ENCODE measurements at regions not wholly inside any gene's neighbourhood (a gene's known extent, or its start where the extent isn't known, plus 50 kb on each side); places are given as distances from the start of the nearest gene placed in this dataset.

GRCh38 chr5:126046846-126047571 lies 376.2 kb upstream of the GRAMD2B start:
- intact Hi-C loops (cut with micrococcal nuclease; ENCODE audit: unreplicated experiment) = no loop called here
- no peaks in the 10 kb centered on the region for H3K4me1 Mint-ChIP-seq (ENCODE audit: low read depth, unreplicated experiment)
- no peak overlapping the region for H3K4me3 ChIP-seq (ENCODE audit: low read depth, low read length)
- ChIA-PET POLR2A (no interaction called here), CTCF (no interaction called here)
- H3K4me3 Mint-ChIP-seq (ENCODE audit: unreplicated experiment) = no peak overlapping the region
- no peaks in the 10 kb centered on the region for H3K36me3 Mint-ChIP-seq (ENCODE audit: insufficient read depth, unreplicated experiment)
- no peak overlapping the region for H3K27ac Mint-ChIP-seq (ENCODE audit: unreplicated experiment)
- H3K4me1 ChIP-seq = no peaks in the 10 kb centered on the region
- TF ChIP-seq CTCF (IDR thresholded peaks at IDR 0.05; ENCODE audit: insufficient read depth in 1 of 2, low read depth in 1 of 2, low read length in 1 of 2, severe bottlenecking in 1 of 2, unreplicated experiment in 1 of 2) = no peak
- H3K36me3 ChIP-seq (ENCODE audit: control insufficient read depth, insufficient read depth, low read length) = no peaks in the 10 kb centered on the region
- no peaks in the 10 kb centered on the region for H3K9me3 Mint-ChIP-seq (ENCODE audit: unreplicated experiment)
- no peaks in the 10 kb centered on the region for H3K27me3 ChIP-seq (replicated peaks; ENCODE audit: control insufficient read depth, insufficient read depth, low read length)
- peaks cover 8% of the 10 kb centered on the region for H3K27me3 Mint-ChIP-seq (ENCODE audit: insufficient read depth, unreplicated experiment)
- DNase-seq = no peak
- H3K9me3 ChIP-seq = no peaks in the 10 kb centered on the region
- BruUV-seq (replicated peaks) = no TSS peak

- no peaks in the 10 kb centered on the region for H3K36me3 ChIP-seq (ENCODE audit: control insufficient read depth, insufficient read depth, low read length)
- no peaks in the 10 kb centered on the region for H3K9me3 Mint-ChIP-seq (ENCODE audit: unreplicated experiment)
- TF ChIP-seq CTCF (IDR thresholded peaks at IDR 0.05; ENCODE audit: insufficient read depth in 1 of 2, low read depth in 1 of 2, low read length in 1 of 2, severe bottlenecking in 1 of 2, unreplicated experiment in 1 of 2) = no peak
- no peaks in the 10 kb centered on the region for H3K4me1 Mint-ChIP-seq (ENCODE audit: low read depth, unreplicated experiment)
- no peak overlapping the region for H3K27ac Mint-ChIP-seq (ENCODE audit: unreplicated experiment)
- no peaks in the 10 kb centered on the region for H3K4me1 ChIP-seq
- no peak for DNase-seq
- H3K4me3 ChIP-seq (ENCODE audit: low read depth, low read length) = no peak overlapping the region
- ChIA-PET CTCF (no interaction called here), POLR2A (no interaction called here)
- H3K27me3 Mint-ChIP-seq (ENCODE audit: insufficient read depth, unreplicated experiment) = peaks cover 8% of the 10 kb centered on the region
- H3K27me3 ChIP-seq (replicated peaks; ENCODE audit: control insufficient read depth, insufficient read depth, low read length) = no peaks in the 10 kb centered on the region
- no peaks in the 10 kb centered on the region for H3K36me3 Mint-ChIP-seq (ENCODE audit: insufficient read depth, unreplicated experiment)
- no peaks in the 10 kb centered on the region for H3K9me3 ChIP-seq
- H3K4me3 Mint-ChIP-seq (ENCODE audit: unreplicated experiment) = no peak overlapping the region
- no TSS peak for BruUV-seq (replicated peaks)
- intact Hi-C loops (cut with micrococcal nuclease; ENCODE audit: unreplicated experiment) = no loop called here
Measured at GRCh38 chr5:126052120-126052519, 371.1 kb upstream of the GRAMD2B start.

- DNase-seq = no peak
- H3K4me1 ChIP-seq = no peaks in the 10 kb centered on the region
- no peaks in the 10 kb centered on the region for H3K36me3 ChIP-seq (ENCODE audit: control insufficient read depth, insufficient read depth, low read length)
- intact Hi-C loops (cut with micrococcal nuclease; ENCODE audit: unreplicated experiment) = no loop called here
- no TSS peak for BruUV-seq (replicated peaks)
- CTCF ChIA-PET = no interaction called here
- no peak overlapping the region for H3K27ac Mint-ChIP-seq (ENCODE audit: unreplicated experiment)
- peaks cover 8% of the 10 kb centered on the region for H3K27me3 Mint-ChIP-seq (ENCODE audit: insufficient read depth, unreplicated experiment)
- H3K4me3 Mint-ChIP-seq (ENCODE audit: unreplicated experiment) = no peak overlapping the region
- H3K27me3 ChIP-seq (replicated peaks; ENCODE audit: control insufficient read depth, insufficient read depth, low read length) = no peaks in the 10 kb centered on the region
- POLR2A ChIA-PET = no interaction called here
- H3K9me3 ChIP-seq = no peaks in the 10 kb centered on the region
- H3K4me3 ChIP-seq (ENCODE audit: low read depth, low read length) = no peak overlapping the region
- no peaks in the 10 kb centered on the region for H3K36me3 Mint-ChIP-seq (ENCODE audit: insufficient read depth, unreplicated experiment)
- H3K4me1 Mint-ChIP-seq (ENCODE audit: low read depth, unreplicated experiment) = no peaks in the 10 kb centered on the region
- H3K9me3 Mint-ChIP-seq (ENCODE audit: unreplicated experiment) = no peaks in the 10 kb centered on the region
- TF ChIP-seq CTCF (IDR thresholded peaks at IDR 0.05; ENCODE audit: insufficient read depth in 1 of 2, low read depth in 1 of 2, low read length in 1 of 2, severe bottlenecking in 1 of 2, unreplicated experiment in 1 of 2) = no peak
Measured at GRCh38 chr5:126052791-126053190, 370.4 kb upstream of the GRAMD2B start.
